CD4-positive, CD25-positive, alpha-beta regulatory T cell (primary cell): ENCODE measurements at regions not wholly inside any gene's neighbourhood (a gene's known extent, or its start where the extent isn't known, plus 50 kb on each side); places are given as distances from the start of the nearest gene placed in this dataset.

Experiments used
- ATAC-seq, 2 donors: fragments of 150-1000 bp; cut with Tn5 transposase; one replicate each; pipeline ENCODE4 v1.10.0; 2021; ENCODE audit warnings: low read depth in 2 of 2, moderate number of reproducible peaks in 2 of 2, moderate library complexity in 1 of 2
- DNase-seq, 3 donors: peaks; one replicate each; pipeline versions ENCODE4 v3.0.0 to v3.0.0-alpha.2; 2012 to 2022; ENCODE audit warnings: mixed read lengths in 1 of 3
- H3K27ac ChIP-seq: one replicate; pipeline ENCODE4 v1.7.0; 2013; ENCODE audit warnings: mild to moderate bottlenecking, low read length; ENCODE audit not compliant: insufficient read depth, poor library complexity, severe bottlenecking
- H3K27me3 ChIP-seq: one replicate; pipeline ENCODE4 v1.7.0; 2013; ENCODE audit warnings: low read length; ENCODE audit not compliant: control insufficient read depth, insufficient read depth
- H3K36me3 ChIP-seq: one replicate; pipeline ENCODE4 v1.7.0; 2013; ENCODE audit warnings: mild to moderate bottlenecking, low read length, moderate library complexity; ENCODE audit not compliant: control insufficient read depth, insufficient read depth
- H3K4me1 ChIP-seq: 2 replicates; pipeline ENCODE4 v1.7.0; 2013; ENCODE audit warnings: mild to moderate bottlenecking, low read length; ENCODE audit not compliant: insufficient read depth, control insufficient read depth, poor library complexity, severe bottlenecking
- H3K4me3 ChIP-seq: one replicate; pipeline ENCODE4 v1.7.0; 2013; ENCODE audit warnings: low read depth, mild to moderate bottlenecking, low read length, moderate library complexity
- H3K9me3 ChIP-seq, 2 experiments: 1 replicate in 1 of 2; 2 replicates in 1 of 2; pipeline ENCODE4 v1.7.0; 2013; ENCODE audit warnings: low read length in 2 of 2, mild to moderate bottlenecking in 1 of 2, moderate library complexity in 1 of 2; ENCODE audit not compliant: control insufficient read depth in 2 of 2
- H3K27ac Mint-ChIP-seq, 3 donors: one replicate each; pipeline ENCODE4 v1.8.0; 2020 to 2022; ENCODE audit warnings: mild to moderate bottlenecking in 3 of 3, mixed read lengths in 3 of 3, moderate library complexity in 2 of 3
- H3K27me3 Mint-ChIP-seq: one replicate; pipeline ENCODE4 v1.8.0; 2022; ENCODE audit warnings: mild to moderate bottlenecking, mixed read lengths
- H3K36me3 Mint-ChIP-seq: one replicate; pipeline ENCODE4 v1.8.0; 2020; ENCODE audit warnings: mixed read lengths
- H3K4me1 Mint-ChIP-seq, 4 donors: one replicate each; pipeline ENCODE4 v1.8.0; 2020 to 2022; ENCODE audit warnings: mixed read lengths in 4 of 4, mild to moderate bottlenecking in 1 of 4
- H3K4me3 Mint-ChIP-seq, 4 donors: one replicate each; pipeline ENCODE4 v1.8.0; 2020 to 2022; ENCODE audit warnings: mild to moderate bottlenecking in 4 of 4, mixed read lengths in 4 of 4, moderate library complexity in 3 of 4
- H3K9me3 Mint-ChIP-seq, 7 donors: one replicate each; pipeline ENCODE4 v1.8.0; 2020 to 2022; ENCODE audit warnings: mixed read lengths in 7 of 7, mild to moderate bottlenecking in 3 of 7, moderate library complexity in 2 of 7

GRCh38 chr14:94717808-94718207 is 52.1 kb downstream of the GSC start:
- Mint-ChIP-seq H3K4me1 (no peaks in the 10 kb centered on the region), H3K4me3 (no peak overlapping the region), H3K27me3 (peaks cover 4% of the 10 kb centered on the region), H3K27ac (no peak overlapping the region), H3K9me3 (peaks cover 0 to 1% (median 0%) of the 10 kb centered on the region in 7 donors), H3K36me3 (no peaks in the 10 kb centered on the region)
- no peak overlapping the region for H3K4me3 ChIP-seq
- H3K36me3 ChIP-seq = no peaks in the 10 kb centered on the region
- no peak overlapping the region for H3K27ac ChIP-seq
- ATAC-seq (no peak), DNase-seq (no peak)
- H3K27me3 ChIP-seq = no peaks in the 10 kb centered on the region
- no peaks in the 10 kb centered on the region for H3K4me1 ChIP-seq
- no peaks in the 10 kb centered on the region for H3K9me3 ChIP-seq

GRCh38 chr14:94716976-94717375 is 52.9 kb downstream of the GSC start:
- Histone ChIP-seq H3K4me3 (no peak overlapping the region), H3K9me3 (no peaks in the 10 kb centered on the region), H3K27ac (no peak overlapping the region), H3K27me3 (no peaks in the 10 kb centered on the region), H3K36me3 (no peaks in the 10 kb centered on the region), H3K4me1 (no peaks in the 10 kb centered on the region)
- ATAC-seq (no peak), DNase-seq (no peak)
- no peaks in the 10 kb centered on the region for H3K4me1 Mint-ChIP-seq
- H3K9me3 Mint-ChIP-seq = peaks cover 0 to 1% (median 0%) of the 10 kb centered on the region in 7 donors
- H3K36me3 Mint-ChIP-seq = no peaks in the 10 kb centered on the region
- no peak overlapping the region for H3K4me3 Mint-ChIP-seq
- no peak overlapping the region for H3K27ac Mint-ChIP-seq
- peaks cover 4% of the 10 kb centered on the region for H3K27me3 Mint-ChIP-seq

GRCh38 chr14:94713115-94713514 is 56.8 kb downstream of the GSC start:
- H3K36me3 ChIP-seq = no peaks in the 10 kb centered on the region
- H3K27me3 ChIP-seq = no peaks in the 10 kb centered on the region
- no peaks in the 10 kb centered on the region for H3K27me3 Mint-ChIP-seq
- no peaks in the 10 kb centered on the region for H3K9me3 ChIP-seq
- no peaks in the 10 kb centered on the region for H3K4me1 Mint-ChIP-seq
- no peak overlapping the region for H3K27ac ChIP-seq
- no peak overlapping the region for H3K27ac Mint-ChIP-seq
- DNase-seq (no peak), ATAC-seq (no peak)
- H3K36me3 Mint-ChIP-seq = no peaks in the 10 kb centered on the region
- H3K4me3 Mint-ChIP-seq = no peak overlapping the region
- no peaks in the 10 kb centered on the region for H3K4me1 ChIP-seq
- H3K9me3 Mint-ChIP-seq = peaks cover 0 to 1% (median 0%) of the 10 kb centered on the region in 7 donors
- no peak overlapping the region for H3K4me3 ChIP-seq

GRCh38 chr14:94710731-94711130 is 59.2 kb downstream of the GSC start:
- no peak overlapping the region for H3K27ac ChIP-seq
- no peaks in the 10 kb centered on the region for H3K27me3 Mint-ChIP-seq
- ATAC-seq = no peak
- no peaks in the 10 kb centered on the region for H3K9me3 ChIP-seq
- no peak overlapping the region for H3K4me3 Mint-ChIP-seq
- H3K4me3 ChIP-seq = no peak overlapping the region
- H3K4me1 Mint-ChIP-seq = no peaks in the 10 kb centered on the region
- H3K27me3 ChIP-seq = no peaks in the 10 kb centered on the region
- no peak for DNase-seq
- no peak overlapping the region for H3K27ac Mint-ChIP-seq
- no peaks in the 10 kb centered on the region for H3K36me3 Mint-ChIP-seq
- peaks cover 0 to 2% (median 0%) of the 10 kb centered on the region in 7 donors for H3K9me3 Mint-ChIP-seq
- no peaks in the 10 kb centered on the region for H3K36me3 ChIP-seq
- no peaks in the 10 kb centered on the region for H3K4me1 ChIP-seq

- H3K36me3 ChIP-seq = no peaks in the 10 kb centered on the region
- peaks cover 0 to 2% (median 0%) of the 10 kb centered on the region in 7 donors for H3K9me3 Mint-ChIP-seq
- ATAC-seq = no peak
Measured at GRCh38 chr14:94707494-94707893, 62.4 kb downstream of the GSC start.

GRCh38 chr14:94706133-94706532 is 63.8 kb downstream of the GSC start:
- Mint-ChIP-seq H3K4me1 (no peaks in the 10 kb centered on the region), H3K4me3 (no peak overlapping the region), H3K9me3 (peaks cover 0 to 2% (median 0%) of the 10 kb centered on the region in 7 donors), H3K27me3 (no peaks in the 10 kb centered on the region), H3K36me3 (no peaks in the 10 kb centered on the region), H3K27ac (no peak overlapping the region)
- Histone ChIP-seq H3K4me3 (no peak overlapping the region), H3K4me1 (no peaks in the 10 kb centered on the region), H3K27me3 (no peaks in the 10 kb centered on the region), H3K36me3 (no peaks in the 10 kb centered on the region), H3K27ac (no peak overlapping the region), H3K9me3 (no peaks in the 10 kb centered on the region)
- ATAC-seq = no peak
- DNase-seq = no peak

More at GRCh38 chr14:94707494-94707893, 62.4 kb downstream of the GSC start:
- no peaks in the 10 kb centered on the region for H3K27me3 Mint-ChIP-seq
- H3K4me3 Mint-ChIP-seq = no peak overlapping the region
- H3K27ac Mint-ChIP-seq = no peak overlapping the region
- Histone ChIP-seq H3K9me3 (no peaks in the 10 kb centered on the region), H3K4me1 (no peaks in the 10 kb centered on the region), H3K4me3 (no peak overlapping the region), H3K27ac (no peak overlapping the region), H3K27me3 (no peaks in the 10 kb centered on the region)
- no peaks in the 10 kb centered on the region for H3K36me3 Mint-ChIP-seq
- no peak for DNase-seq
- no peaks in the 10 kb centered on the region for H3K4me1 Mint-ChIP-seq

GRCh38 chr14:94702629-94703028 is 67.3 kb downstream of the GSC start:
- no peaks in the 10 kb centered on the region for H3K27me3 Mint-ChIP-seq
- Histone ChIP-seq H3K27me3 (no peaks in the 10 kb centered on the region), H3K27ac (no peak overlapping the region), H3K4me1 (no peaks in the 10 kb centered on the region), H3K36me3 (no peaks in the 10 kb centered on the region), H3K9me3 (no peaks in the 10 kb centered on the region), H3K4me3 (no peak overlapping the region)
- no peaks in the 10 kb centered on the region for H3K36me3 Mint-ChIP-seq
- DNase-seq = no peak
- peaks cover 0 to 2% (median 0%) of the 10 kb centered on the region in 7 donors for H3K9me3 Mint-ChIP-seq
- no peak overlapping the region for H3K27ac Mint-ChIP-seq
- H3K4me3 Mint-ChIP-seq = no peak overlapping the region
- no peak for ATAC-seq
- H3K4me1 Mint-ChIP-seq = no peaks in the 10 kb centered on the region

GRCh38 chr14:94701861-94702370 is 68.0 kb downstream of the GSC start:
- Mint-ChIP-seq H3K4me1 (no peaks in the 10 kb centered on the region), H3K27ac (no peak overlapping the region), H3K9me3 (peaks cover 0 to 1% (median 0%) of the 10 kb centered on the region in 7 donors), H3K4me3 (no peak overlapping the region), H3K36me3 (no peaks in the 10 kb centered on the region), H3K27me3 (no peaks in the 10 kb centered on the region)
- DNase-seq (no peak), ATAC-seq (no peak)
- Histone ChIP-seq H3K4me3 (no peak overlapping the region), H3K36me3 (no peaks in the 10 kb centered on the region), H3K27me3 (no peaks in the 10 kb centered on the region), H3K27ac (no peak overlapping the region), H3K4me1 (no peaks in the 10 kb centered on the region), H3K9me3 (no peaks in the 10 kb centered on the region)
